HFF-Myc (cell line): ENCODE measurements at regions not wholly inside any gene's neighbourhood (a gene's known extent, or its start where the extent isn't known, plus 50 kb on each side); places are given as distances from the start of the nearest gene placed in this dataset.

Experiments used
- DNase-seq: peaks from one replicate; pipeline ENCODE4 v3.0.0-alpha.2; 2011; ENCODE audit warnings: low read depth; ENCODE audit errors: extremely low read depth
- H3K4me3 ChIP-seq: replicated peaks from 2 replicates; pipeline ENCODE4 v1.5.1; 2011; ENCODE audit warnings: low read depth, mild to moderate bottlenecking, control low read depth, low read length
- TF ChIP-seq, protein P1 (sequence below): IDR thresholded peaks from 2 replicates; pipeline ENCODE4 v1.5.1; 2012; ENCODE audit warnings: mild to moderate bottlenecking, low read depth, low read length, control low read depth; ENCODE audit errors: missing control alignments

GRCh38 chr16:64426131-64426666, 695.7 kb downstream of the CDH11 start:
- H3K4me3 ChIP-seq: no peak overlapping the region
- no peak for DNase-seq
- TF ChIP-seq, protein P1, sequence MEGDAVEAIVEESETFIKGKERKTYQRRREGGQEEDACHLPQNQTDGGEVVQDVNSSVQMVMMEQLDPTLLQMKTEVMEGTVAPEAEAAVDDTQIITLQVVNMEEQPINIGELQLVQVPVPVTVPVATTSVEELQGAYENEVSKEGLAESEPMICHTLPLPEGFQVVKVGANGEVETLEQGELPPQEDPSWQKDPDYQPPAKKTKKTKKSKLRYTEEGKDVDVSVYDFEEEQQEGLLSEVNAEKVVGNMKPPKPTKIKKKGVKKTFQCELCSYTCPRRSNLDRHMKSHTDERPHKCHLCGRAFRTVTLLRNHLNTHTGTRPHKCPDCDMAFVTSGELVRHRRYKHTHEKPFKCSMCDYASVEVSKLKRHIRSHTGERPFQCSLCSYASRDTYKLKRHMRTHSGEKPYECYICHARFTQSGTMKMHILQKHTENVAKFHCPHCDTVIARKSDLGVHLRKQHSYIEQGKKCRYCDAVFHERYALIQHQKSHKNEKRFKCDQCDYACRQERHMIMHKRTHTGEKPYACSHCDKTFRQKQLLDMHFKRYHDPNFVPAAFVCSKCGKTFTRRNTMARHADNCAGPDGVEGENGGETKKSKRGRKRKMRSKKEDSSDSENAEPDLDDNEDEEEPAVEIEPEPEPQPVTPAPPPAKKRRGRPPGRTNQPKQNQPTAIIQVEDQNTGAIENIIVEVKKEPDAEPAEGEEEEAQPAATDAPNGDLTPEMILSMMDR: no peak

GRCh38 chr16:64425381-64425780, 696.5 kb downstream of the CDH11 start:
- TF ChIP-seq, protein P1: no peak
- no peak overlapping the region for H3K4me3 ChIP-seq
- no peak for DNase-seq

- no peak for DNase-seq
- TF ChIP-seq, protein P1: no peak
- H3K4me3 ChIP-seq: no peak overlapping the region
These were observed 699.6 kb downstream of the CDH11 start for GRCh38 chr16:64422259-64422658.

DNA sequence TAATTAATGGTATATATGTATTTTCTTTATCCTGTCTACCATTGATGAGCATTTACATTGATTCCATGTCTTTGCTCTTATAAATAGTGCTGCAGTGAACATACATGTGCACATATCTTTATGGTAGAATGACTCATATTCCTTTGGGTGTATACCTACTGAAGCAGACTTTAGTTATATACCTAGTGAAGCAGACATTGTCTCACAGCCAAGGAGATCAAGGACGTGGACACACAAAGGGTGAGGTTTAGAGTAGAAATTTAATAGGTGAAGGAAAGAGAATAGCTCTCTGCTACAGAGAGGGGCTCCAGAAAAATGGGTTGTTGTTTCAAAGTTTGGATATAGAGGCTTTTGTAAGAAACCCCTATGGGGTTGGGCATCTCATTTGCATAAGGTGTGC, 700.3 kb downstream of the CDH11 start:
- H3K4me3 ChIP-seq: no peak overlapping the region
- DNase-seq: no peak
- TF ChIP-seq, protein P1: no peak

- H3K4me3 ChIP-seq: no peak overlapping the region
- TF ChIP-seq, protein P1: no peak
- DNase-seq: no peak
These were observed 702.0 kb downstream of the CDH11 start for GRCh38 chr16:64419832-64420231.

- DNase-seq: no peak
- TF ChIP-seq, protein P1: no peak
- no peak overlapping the region for H3K4me3 ChIP-seq
These were observed 704.1 kb downstream of the CDH11 start for GRCh38 chr16:64417711-64418227.
